ENCODE measurements at regions not wholly inside any gene's neighbourhood (a gene's known extent, or its start where the extent isn't known, plus 50 kb on each side); places are given as distances from the start of the nearest gene placed in this dataset.

- H3K27ac ChIP-seq = no peak overlapping the region
- no peak for TF ChIP-seq ZFX (IDR thresholded peaks at IDR 0.05; ENCODE audit: borderline replicate concordance)
- TF ChIP-seq CTCF (IDR thresholded peaks at IDR 0.05) = no peak
These were observed 862.8 kb downstream of the TAF11L14 start for GRCh38 chr5:18497089-18497488.

- TF ChIP-seq CTCF (IDR thresholded peaks at IDR 0.05) (no peak), ZFX (IDR thresholded peaks at IDR 0.05; ENCODE audit: borderline replicate concordance) (no peak)
These were observed 869.6 kb downstream of the TAF11L14 start for GRCh38 chr5:18503797-18504328.

GRCh38 chr5:18507114-18507513 lies 872.9 kb downstream of the TAF11L14 start:
- H3K27ac ChIP-seq = no peak overlapping the region
- TF ChIP-seq CTCF (IDR thresholded peaks at IDR 0.05) = no peak
- TF ChIP-seq ZFX (IDR thresholded peaks at IDR 0.05; ENCODE audit: borderline replicate concordance) = no peak

More at GRCh38 chr5:18503797-18504328, 869.6 kb downstream of the TAF11L14 start:
- H3K27ac ChIP-seq = no peak overlapping the region

- no peak overlapping the region for H3K27ac ChIP-seq
- TF ChIP-seq CTCF (IDR thresholded peaks at IDR 0.05) (no peak), ZFX (IDR thresholded peaks at IDR 0.05; ENCODE audit: borderline replicate concordance) (no peak)
These were observed 883.6 kb downstream of the TAF11L14 start for GRCh38 chr5:18517641-18518380.

- no peak for TF ChIP-seq ZFX (IDR thresholded peaks at IDR 0.05; ENCODE audit: borderline replicate concordance)
- TF ChIP-seq CTCF (IDR thresholded peaks at IDR 0.05) = no peak
These were observed 889.1 kb downstream of the TAF11L14 start for GRCh38 chr5:18523380-18523779.

GRCh38 chr5:18526792-18527405 lies 892.6 kb downstream of the TAF11L14 start:
- H3K27ac ChIP-seq = no peak overlapping the region
- TF ChIP-seq ZFX (IDR thresholded peaks at IDR 0.05; ENCODE audit: borderline replicate concordance) (no peak), CTCF (IDR thresholded peaks at IDR 0.05) (no peak)

More at GRCh38 chr5:18523380-18523779, 889.1 kb downstream of the TAF11L14 start:
- no peak overlapping the region for H3K27ac ChIP-seq

- H3K27ac ChIP-seq = no peak overlapping the region
These were observed 898.9 kb downstream of the TAF11L14 start for GRCh38 chr5:18533137-18533536.

More at GRCh38 chr5:18533137-18533536, 898.9 kb downstream of the TAF11L14 start:
- no peak for TF ChIP-seq CTCF (IDR thresholded peaks at IDR 0.05)
- no peak for TF ChIP-seq ZFX (IDR thresholded peaks at IDR 0.05; ENCODE audit: borderline replicate concordance)

Data from 22Rv1 (cell line).